HCT116 (cell line): ENCODE measurements at regions not wholly inside any gene's neighbourhood (a gene's known extent, or its start where the extent isn't known, plus 50 kb on each side); places are given as distances from the start of the nearest gene placed in this dataset.

Experiments
- ATAC-seq: fragments of 200-7000 bp; cut with Tn5 transposase; 2 replicates; pipeline ENCODE4 v1.9.1; 2020; ENCODE audit warnings: mild to moderate bottlenecking, moderate library complexity
- BruUV-seq: library from RNA; stranded (reverse); fragments of 400-500 nt; replicated peaks from 2 replicates; lab custom pipeline; 2021; lab: Mats Ljungman, UMichigan
- CTCF ChIA-PET: fragments of 300-600 bp; sonication (Branson Sonifier 250); formaldehyde crosslinking; loops from one replicate; lab custom pipeline; 2021; ENCODE audit warnings: antibody characterized with exemption; lab: Charles Lee
- POLR2A ChIA-PET: fragments of 300-600, 350-600 bp; sonication (Branson Sonifier 250); formaldehyde crosslinking; loops from one replicate; lab custom pipeline; 2021; ENCODE audit warnings: antibody characterized with exemption; lab: Charles Lee
- RAD21 ChIA-PET, 2 experiments: fragments of 300-600 bp; sonication (Branson Sonifier 250); formaldehyde crosslinking; loops; one replicate each; lab custom pipeline; 2023; ENCODE audit warnings: low total read pairs in 2 of 2; ENCODE audit not compliant: uncharacterized antibody in 2 of 2, unreplicated experiment in 2 of 2, low non-redundant PET in 1 of 2; lab: Charles Lee
- DNase-seq: peaks from one replicate; pipeline ENCODE4 v3.0.0-alpha.2; 2010; ENCODE audit warnings: low read depth, low spot score
- H2AFZ ChIP-seq: fragments of 200-600 bp; shearing (Covaris generic), sonication (generic); 2 replicates; pipeline ENCODE4 v1.6.1; 2017; ENCODE audit warnings: low read depth, mixed run types, mixed read lengths, antibody characterized with exemption, low read length; ENCODE audit not compliant: poor library complexity, severe bottlenecking
- H3K27ac ChIP-seq: 2 replicates; pipeline ENCODE4 v1.5.1; 2012; ENCODE audit warnings: low read depth, low read length
- H3K27me3 ChIP-seq: fragments of 200-600 bp; sonication (generic); 2 replicates; pipeline ENCODE4 v1.6.1; 2016; ENCODE audit warnings: mixed run types, low read length, mixed read lengths; ENCODE audit not compliant: insufficient read depth
- H3K36me3 ChIP-seq, 2 experiments: fragments of 200-500 bp in 1 of 2; fragments of 200-600 bp in 1 of 2; sonication (Bioruptor generic) in 1 of 2; sonication (generic) in 1 of 2; 2 replicates each; pipeline versions ENCODE4 v1.5.1 to v1.6.1; 2014 to 2016; ENCODE audit warnings: low read length in 2 of 2, inconsistent platforms in 1 of 2, mixed read lengths in 1 of 2, mixed run types in 1 of 2; ENCODE audit not compliant: insufficient read depth in 2 of 2, control insufficient read depth in 1 of 2
- H3K4me1 ChIP-seq, 2 experiments: fragments of 200-600 bp in 1 of 2; sonication (generic) in 1 of 2; 2 replicates each; pipeline versions ENCODE4 v1.5.1 to v1.6.1; 2012 to 2017; ENCODE audit warnings: low read length in 2 of 2, inconsistent platforms in 1 of 2, mild to moderate bottlenecking in 1 of 2, mixed read lengths in 1 of 2, mixed run types in 1 of 2, moderate library complexity in 1 of 2; ENCODE audit not compliant: insufficient read depth in 2 of 2, control insufficient read depth in 1 of 2
- H3K4me2 ChIP-seq: fragments of 200-600 bp; sonication (generic); 2 replicates; pipeline ENCODE4 v1.6.1; 2017; ENCODE audit warnings: mixed run types, low read length, mixed read lengths
- H3K4me3 ChIP-seq, 2 experiments: fragments of 200-600 bp in 1 of 2; sonication (generic) in 1 of 2; replicated peaks in 1 of 2; 2 replicates each; pipeline ENCODE4 v1.5.1; 2011 to 2016; ENCODE audit warnings: low read length in 2 of 2, control low read depth in 1 of 2, low read depth in 1 of 2, mild to moderate bottlenecking in 1 of 2, mixed read lengths in 1 of 2, mixed run types in 1 of 2
- H3K79me2 ChIP-seq: fragments of 200-600 bp; sonication (generic); 2 replicates; pipeline ENCODE4 v1.6.1; 2017; ENCODE audit warnings: mild to moderate bottlenecking, mixed run types, low read length, moderate library complexity, mixed read lengths; ENCODE audit not compliant: insufficient read depth
- H3K9ac ChIP-seq: fragments of 200-600 bp; sonication (generic); 2 replicates; pipeline ENCODE4 v1.6.1; 2016; ENCODE audit warnings: low read length, mixed read lengths
- H3K9me2 ChIP-seq: fragments of 200-600 bp; sonication (generic), shearing (Covaris generic); 2 replicates; pipeline ENCODE4 v1.6.1; 2017; ENCODE audit warnings: mixed run types, mild to moderate bottlenecking, moderate library complexity; ENCODE audit not compliant: insufficient read depth
- H3K9me3 ChIP-seq, 2 experiments: fragments of 200-500 bp in 1 of 2; fragments of 200-600 bp in 1 of 2; sonication (Bioruptor generic) in 1 of 2; sonication (generic) in 1 of 2; 2 replicates each; pipeline ENCODE4 v1.6.1; 2014 to 2017; ENCODE audit warnings: low read length in 2 of 2, mixed read lengths in 2 of 2, inconsistent platforms in 1 of 2, low read depth in 1 of 2, mild to moderate bottlenecking in 1 of 2, mixed run types in 1 of 2, moderate library complexity in 1 of 2; ENCODE audit not compliant: control insufficient read depth in 1 of 2, insufficient read depth in 1 of 2
- H4K20me1 ChIP-seq: fragments of 200-600 bp; sonication (generic), shearing (Covaris generic); 2 replicates; pipeline ENCODE4 v1.6.1; 2017; ENCODE audit warnings: mixed run types, mild to moderate bottlenecking, moderate library complexity; ENCODE audit not compliant: insufficient read depth
- FOSL1 ChIP-seq: IDR thresholded peaks from 2 replicates; pipeline ENCODE4 v1.6.1; 2012; ENCODE audit warnings: low read depth
- POLR2A ChIP-seq: IDR thresholded peaks from 2 replicates; pipeline ENCODE4 v1.7.0; 2011; ENCODE audit warnings: borderline replicate concordance; ENCODE audit not compliant: insufficient read depth, insufficient read length; ENCODE audit errors: extremely low read depth
- RAD21 ChIP-seq: IDR thresholded peaks from 2 replicates; pipeline ENCODE4 v1.6.1; 2012; ENCODE audit warnings: low read depth, mild to moderate bottlenecking
- TCF7L2 ChIP-seq: IDR thresholded peaks from 2 replicates; pipeline ENCODE4 v1.7.0; 2011; ENCODE audit warnings: borderline replicate concordance, inconsistent platforms; ENCODE audit not compliant: insufficient read depth, insufficient read length; ENCODE audit errors: extremely low read depth
- ZBTB33 ChIP-seq: IDR thresholded peaks from 2 replicates; pipeline ENCODE4 v1.6.1; 2011; ENCODE audit warnings: mild to moderate bottlenecking, low read length, moderate library complexity; ENCODE audit not compliant: insufficient replicate concordance; ENCODE audit errors: extremely low read depth
- intact Hi-C: fragments of 100-400 bp; cut with micrococcal nuclease; formaldehyde crosslinking; loops from 2 replicates; pipeline ENCODE4 v1.10.0; 2022

GRCh38 chr6:105485456-105485855, 82.6 kb upstream of the PREP start:
- no peak for TF ChIP-seq RAD21
- TF ChIP-seq TCF7L2: no peak
- TF ChIP-seq FOSL1: no peak
- TF ChIP-seq ZBTB33: no peak
- TF ChIP-seq POLR2A: no peak
- intact Hi-C loops: loop anchor here (2.0 kb wide), 3 partner anchors 247 to 815 kb away; no protein-coding TSS in a partner anchor
- ChIA-PET POLR2A (no interaction called here), CTCF (interaction anchor here (0.6 kb wide), 1 partner anchor 598 kb away, joined by 4 read pairs; no protein-coding TSS in a partner anchor), RAD21 (no interaction called here)
- Histone ChIP-seq H3K9ac (no peak overlapping the region), H3K4me2 (no peak overlapping the region), H3K36me3 (no peaks in the 10 kb centered on the region), H3K9me2 (no peaks in the 10 kb centered on the region), H2AFZ (no peak overlapping the region), H3K9me3 (no peaks in the 10 kb centered on the region), H3K79me2 (no peaks in the 10 kb centered on the region), H3K27ac (no peak overlapping the region), H4K20me1 (no peaks in the 10 kb centered on the region), H3K27me3 (no peaks in the 10 kb centered on the region), H3K4me1 (no peaks in the 10 kb centered on the region), H3K4me3 (no peak overlapping the region)
- ATAC-seq (no peak), DNase-seq (no peak)
- BruUV-seq: no TSS peak
